Neural progenitor cell (in vitro differentiated cells): ENCODE measurements at regions not wholly inside any gene's neighbourhood (a gene's known extent, or its start where the extent isn't known, plus 50 kb on each side); places are given as distances from the start of the nearest gene placed in this dataset.

Experiments
- EZH2 ChIP-seq: fragments of 200-600 bp; sonication (generic); IDR thresholded peaks from 2 replicates; pipeline ENCODE4 v1.6.1; 2017; ENCODE audit warnings: antibody characterized with exemption, mild to moderate bottlenecking, moderate library complexity
- EZH2phosphoT487 ChIP-seq: fragments of 200-600 bp; sonication (generic); IDR thresholded peaks from 2 replicates; pipeline ENCODE4 v1.6.1; 2017; ENCODE audit warnings: antibody characterized with exemption

- TF ChIP-seq EZH2phosphoT487 = no peak
- TF ChIP-seq EZH2 = no peak
Measured at GRCh38 chr10:47147186-47147585, 152.8 kb upstream of the GDF10 start.
